HFF-Myc (cell line): ENCODE measurements at regions not wholly inside any gene's neighbourhood (a gene's known extent, or its start where the extent isn't known, plus 50 kb on each side); places are given as distances from the start of the nearest gene placed in this dataset.

ENCODE experiments used
- DNase-seq: peaks from one replicate; pipeline ENCODE4 v3.0.0-alpha.2; 2011; ENCODE audit warnings: low read depth; ENCODE audit errors: extremely low read depth
- H3K4me3 ChIP-seq: replicated peaks from 2 replicates; pipeline ENCODE4 v1.5.1; 2011; ENCODE audit warnings: low read depth, mild to moderate bottlenecking, control low read depth, low read length
- CTCF ChIP-seq: IDR thresholded peaks from 2 replicates; pipeline ENCODE4 v1.5.1; 2012; ENCODE audit warnings: mild to moderate bottlenecking, low read depth, low read length, control low read depth; ENCODE audit errors: missing control alignments

- TF ChIP-seq CTCF: no peak
- H3K4me3 ChIP-seq: no peak overlapping the region
- no peak for DNase-seq
Measured at GRCh38 chr4:66433706-66434105, 763.4 kb upstream of the EPHA5 start.

- no peak for TF ChIP-seq CTCF
- no peak overlapping the region for H3K4me3 ChIP-seq
- no peak for DNase-seq
Measured at GRCh38 chr4:66430856-66431255, 760.6 kb upstream of the EPHA5 start.

- no peak for TF ChIP-seq CTCF
- DNase-seq: no peak
- no peak overlapping the region for H3K4me3 ChIP-seq
Measured at GRCh38 chr4:66429276-66429675, 759.0 kb upstream of the EPHA5 start.

GRCh38 chr4:66416425-66416824, 746.1 kb upstream of the EPHA5 start:
- no peak for TF ChIP-seq CTCF

GRCh38 chr4:66404141-66404540, 733.9 kb upstream of the EPHA5 start:
- no peak overlapping the region for H3K4me3 ChIP-seq
- no peak for TF ChIP-seq CTCF
- no peak for DNase-seq

More at GRCh38 chr4:66416425-66416824, 746.1 kb upstream of the EPHA5 start:
- no peak for DNase-seq
- H3K4me3 ChIP-seq: no peak overlapping the region

GRCh38 chr4:66376921-66377320, 706.6 kb upstream of the EPHA5 start:
- no peak for TF ChIP-seq CTCF
- no peak for DNase-seq

GRCh38 chr4:66376396-66376795, 706.1 kb upstream of the EPHA5 start:
- DNase-seq: no peak
- TF ChIP-seq CTCF: no peak
- H3K4me3 ChIP-seq: no peak overlapping the region

More at GRCh38 chr4:66376921-66377320, 706.6 kb upstream of the EPHA5 start:
- H3K4me3 ChIP-seq: no peak overlapping the region
